Endothelial cell of umbilical vein (primary cell): ENCODE measurements at regions not wholly inside any gene's neighbourhood (a gene's known extent, or its start where the extent isn't known, plus 50 kb on each side); places are given as distances from the start of the nearest gene placed in this dataset.

ENCODE experiments used
- BruUV-seq: library from RNA; stranded (reverse); fragments of 400-500 nt; replicated peaks from 2 replicates; lab custom pipeline; 2021; lab: Mats Ljungman, UMichigan
- CTCF ChIA-PET: fragments of 300-600, 350-600 bp; sonication (Branson Sonifier 250); formaldehyde crosslinking; loops from one replicate; lab custom pipeline; 2021; ENCODE audit warnings: antibody characterized with exemption, inconsistent platforms; lab: Charles Lee
- POLR2A ChIA-PET: fragments of 300-600, 350-600 bp; sonication (Branson Sonifier 250); formaldehyde crosslinking; loops from one replicate; lab custom pipeline; 2021; ENCODE audit warnings: antibody characterized with exemption, inconsistent platforms; lab: Charles Lee
- DNase-seq: peaks from one replicate; pipeline ENCODE4 v3.0.0-alpha.2; 2011; ENCODE audit warnings: low read depth, low spot score
- FAIRE-seq: peaks from 2 replicates; lab custom pipeline; 2011; peaks lifted over from hg19 to GRCh38; lab: Jason Lieb, UNC
- H2AFZ ChIP-seq: 2 replicates; pipeline ENCODE4 v1.6.0; 2012; ENCODE audit warnings: low read depth, low read length, control low read depth, inconsistent platforms
- H3K27ac ChIP-seq: 2 replicates; pipeline ENCODE4 v1.5.1; 2011; ENCODE audit warnings: low read depth, mild to moderate bottlenecking, control low read depth, low read length, moderate library complexity; ENCODE audit not compliant: insufficient read depth
- H3K27me3 ChIP-seq, 2 experiments: 2 replicates each; pipeline versions ENCODE4 v1.6.0 to v1.6.1; 2011; ENCODE audit warnings: low read length in 2 of 2, mixed read lengths in 1 of 2; ENCODE audit not compliant: control insufficient read depth in 2 of 2, insufficient read depth in 2 of 2
- H3K36me3 ChIP-seq, 2 experiments: 2 replicates in 1 of 2; 3 replicates in 1 of 2; pipeline ENCODE4 v1.5.1; 2011; ENCODE audit warnings: low read length in 2 of 2, mild to moderate bottlenecking in 1 of 2, moderate library complexity in 1 of 2; ENCODE audit not compliant: control insufficient read depth in 2 of 2, insufficient read depth in 2 of 2; ENCODE audit errors: extremely low read depth in 1 of 2
- H3K4me1 ChIP-seq: 3 replicates; pipeline ENCODE4 v1.5.1; 2011; ENCODE audit warnings: mild to moderate bottlenecking, low read length; ENCODE audit not compliant: control insufficient read depth, insufficient read depth; ENCODE audit errors: extremely low read depth
- H3K4me2 ChIP-seq: 2 replicates; pipeline ENCODE4 v1.6.1; 2011; ENCODE audit warnings: low read length, control low read depth, mixed read lengths; ENCODE audit not compliant: insufficient read depth
- H3K4me3 ChIP-seq, 3 experiments: fragments of 200-600 bp in 1 of 3; sonication (generic), shearing (Covaris generic) in 1 of 3; replicated peaks in 1 of 3; 2 replicates each; pipeline ENCODE4 v1.5.1; 2011 to 2016; ENCODE audit warnings: control low read depth in 3 of 3, low read length in 3 of 3, mild to moderate bottlenecking in 2 of 3, inconsistent platforms in 1 of 3, low read depth in 1 of 3, moderate library complexity in 1 of 3; ENCODE audit not compliant: insufficient read depth in 1 of 3
- H3K79me2 ChIP-seq: 2 replicates; pipeline ENCODE4 v1.6.0; 2012; ENCODE audit warnings: low read length, inconsistent platforms; ENCODE audit not compliant: control insufficient read depth, insufficient read depth
- H3K9ac ChIP-seq: replicated peaks from 2 replicates; pipeline ENCODE3; 2011; ENCODE audit warnings: low read length, control low read depth; ENCODE audit not compliant: insufficient read depth; ENCODE audit errors: extremely low read depth
- H3K9me1 ChIP-seq: replicated peaks from 3 replicates; pipeline ENCODE4 v1.6.0; 2011; ENCODE audit warnings: mild to moderate bottlenecking, low read length; ENCODE audit not compliant: control insufficient read depth, insufficient read depth; ENCODE audit errors: extremely low read depth
- H3K9me3 ChIP-seq: replicated peaks from 2 replicates; pipeline ENCODE4 v1.5.1; 2012; ENCODE audit warnings: low read length, inconsistent platforms; ENCODE audit not compliant: control insufficient read depth, insufficient read depth
- H4K20me1 ChIP-seq: replicated peaks from 2 replicates; pipeline ENCODE3; 2011; ENCODE audit warnings: mild to moderate bottlenecking, low read length; ENCODE audit not compliant: control insufficient read depth, insufficient read depth; ENCODE audit errors: extremely low read depth
- EZH2 ChIP-seq: IDR thresholded peaks from 2 replicates; pipeline ENCODE4 v1.6.1; 2012; ENCODE audit warnings: borderline replicate concordance, low read depth, mild to moderate bottlenecking, moderate library complexity, low read length, inconsistent platforms; ENCODE audit not compliant: severe bottlenecking
- FOS ChIP-seq: IDR thresholded peaks from 2 replicates; pipeline ENCODE4 v1.6.1; 2011; ENCODE audit warnings: mild to moderate bottlenecking, low read length, moderate library complexity, borderline replicate concordance; ENCODE audit not compliant: insufficient read depth
- GATA2 ChIP-seq: IDR thresholded peaks from 2 replicates; pipeline ENCODE4 v1.7.0; 2011; ENCODE audit warnings: low read depth, mild to moderate bottlenecking, moderate library complexity, mixed read lengths, low read length; ENCODE audit not compliant: insufficient read length, insufficient read depth
- JUN ChIP-seq: IDR thresholded peaks from 2 replicates; pipeline ENCODE4 v1.6.1; 2011; ENCODE audit warnings: borderline replicate concordance, low read depth; ENCODE audit not compliant: insufficient read length, insufficient read depth
- MYC ChIP-seq: IDR thresholded peaks from one replicate; pipeline ENCODE4 v1.6.1; 2011; ENCODE audit warnings: mild to moderate bottlenecking, low read depth, low read length
- POLR2A ChIP-seq: IDR thresholded peaks from 2 replicates; pipeline ENCODE4 v1.6.1; 2012; ENCODE audit warnings: low read depth, mild to moderate bottlenecking, control low read depth, low read length
- POLR2AphosphoS5 ChIP-seq: IDR thresholded peaks from 2 replicates; pipeline ENCODE4 v1.6.1; 2012; ENCODE audit warnings: low read depth, mild to moderate bottlenecking, control low read depth, low read length, moderate library complexity; ENCODE audit not compliant: insufficient read depth
- dilution Hi-C: fragments of 300-500 bp; cut with MboI; formaldehyde crosslinking; loops from one replicate; pipeline ENCODE4 v1.15.0; 2019; ENCODE audit warnings: low sequenced_read_pairs; ENCODE audit not compliant: extremely low pct_ligation_motif_present
- intact Hi-C: fragments of 100-400 bp; cut with micrococcal nuclease; formaldehyde crosslinking; loops from one replicate; pipeline ENCODE4 v1.10.0; 2022
- TF ChIP-seq, protein P1 (sequence below): IDR thresholded peaks from 2 replicates; pipeline ENCODE4 v1.6.1; 2011; ENCODE audit not compliant: insufficient read depth, insufficient read length
- TF ChIP-seq, protein P2 (sequence below), 2 donors: IDR thresholded peaks; 1 replicate in 1 of 2; 2 replicates in 1 of 2; pipeline ENCODE4 v1.5.1; 2011; ENCODE audit warnings: low read length in 2 of 2, mild to moderate bottlenecking in 2 of 2, moderate library complexity in 2 of 2, control low read depth in 1 of 2, inconsistent platforms in 1 of 2, low read depth in 1 of 2; ENCODE audit not compliant: insufficient read depth in 1 of 2; ENCODE audit errors: extremely low read depth in 1 of 2

DNA sequence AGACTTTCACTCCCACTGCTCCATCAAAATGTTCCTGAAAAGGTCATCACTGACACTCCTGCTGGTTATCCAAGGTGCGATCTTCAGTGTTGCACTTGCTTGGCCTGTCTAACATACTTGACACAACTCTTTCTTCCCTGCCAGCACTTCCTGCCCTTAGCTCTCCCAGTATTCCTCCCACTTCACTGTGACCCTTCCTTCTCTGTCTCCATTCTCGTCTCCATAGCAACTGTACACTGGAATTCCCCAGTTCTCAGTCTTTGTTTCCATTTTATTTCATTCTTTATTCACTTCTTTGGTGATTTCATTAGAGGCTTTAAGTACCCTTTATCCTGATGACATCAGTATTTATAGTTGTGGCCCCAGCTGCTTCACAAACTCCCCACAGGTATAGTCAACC is 333.0 kb downstream of the IRS1 start:
- Histone ChIP-seq H3K9me3 (no peaks in the 10 kb centered on the region), H3K4me1 (no peaks in the 10 kb centered on the region), H3K9ac (no peak overlapping the region), H4K20me1 (no peaks in the 10 kb centered on the region), H2AFZ (no peak overlapping the region), H3K27me3 (no peaks in the 10 kb centered on the region), H3K4me2 (no peak overlapping the region), H3K4me3 (no peak overlapping the region), H3K9me1 (no peaks in the 10 kb centered on the region), H3K27ac (no peak overlapping the region), H3K36me3 (no peaks in the 10 kb centered on the region), H3K79me2 (no peaks in the 10 kb centered on the region)
- POLR2A ChIA-PET, result interaction anchor here (0.5 kb wide), 1 partner anchor 178 kb away, joined by 3 read pairs; no protein-coding TSS in a partner anchor
- TF ChIP-seq POLR2AphosphoS5, result no peak
- TF ChIP-seq, protein P1, sequence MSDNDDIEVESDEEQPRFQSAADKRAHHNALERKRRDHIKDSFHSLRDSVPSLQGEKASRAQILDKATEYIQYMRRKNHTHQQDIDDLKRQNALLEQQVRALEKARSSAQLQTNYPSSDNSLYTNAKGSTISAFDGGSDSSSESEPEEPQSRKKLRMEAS, result no peak
- TF ChIP-seq EZH2, result no peak
- no peak for TF ChIP-seq JUN
- no peak for TF ChIP-seq GATA2
- no peak for TF ChIP-seq POLR2A
- TF ChIP-seq FOS, result no peak
- no TSS peak for BruUV-seq
- no peak for FAIRE-seq
- dilution Hi-C loops, result no loop called here
- CTCF ChIA-PET, result no interaction called here
- DNase-seq, result no peak
- intact Hi-C loops, result no loop called here

DNA sequence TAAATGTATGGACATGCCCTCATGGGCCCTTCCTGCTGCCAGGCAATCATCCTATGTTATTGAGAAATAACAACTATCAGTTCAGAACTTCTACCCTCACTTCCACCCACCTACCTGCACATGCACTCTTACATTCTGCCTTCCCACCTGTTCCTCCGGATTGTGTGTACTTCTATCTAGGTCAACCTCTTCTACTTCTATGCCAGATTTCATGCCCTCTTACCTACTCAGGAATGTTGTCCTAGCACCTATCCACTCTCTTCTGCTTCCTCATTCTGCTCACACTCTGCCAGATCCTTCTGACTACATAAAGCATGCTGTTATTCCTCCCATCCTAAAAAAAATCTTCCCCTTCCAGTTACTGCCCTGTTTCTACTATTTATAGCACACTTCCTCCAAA is 333.5 kb downstream of the IRS1 start:
- Histone ChIP-seq H3K9me3 (no peaks in the 10 kb centered on the region), H3K9me1 (no peaks in the 10 kb centered on the region), H3K27me3 (no peaks in the 10 kb centered on the region), H3K36me3 (no peaks in the 10 kb centered on the region), H3K4me3 (no peak overlapping the region), H2AFZ (no peak overlapping the region), H3K9ac (no peak overlapping the region), H3K4me2 (no peak overlapping the region), H3K27ac (no peak overlapping the region), H3K79me2 (no peaks in the 10 kb centered on the region), H4K20me1 (no peaks in the 10 kb centered on the region), H3K4me1 (no peaks in the 10 kb centered on the region)
- FAIRE-seq, result no peak
- no TSS peak for BruUV-seq
- TF ChIP-seq MYC (no peak), POLR2A (no peak), GATA2 (no peak), JUN (no peak), EZH2 (no peak), POLR2AphosphoS5 (no peak), FOS (no peak)
- TF ChIP-seq, protein P1, result no peak
- TF ChIP-seq, protein P2, sequence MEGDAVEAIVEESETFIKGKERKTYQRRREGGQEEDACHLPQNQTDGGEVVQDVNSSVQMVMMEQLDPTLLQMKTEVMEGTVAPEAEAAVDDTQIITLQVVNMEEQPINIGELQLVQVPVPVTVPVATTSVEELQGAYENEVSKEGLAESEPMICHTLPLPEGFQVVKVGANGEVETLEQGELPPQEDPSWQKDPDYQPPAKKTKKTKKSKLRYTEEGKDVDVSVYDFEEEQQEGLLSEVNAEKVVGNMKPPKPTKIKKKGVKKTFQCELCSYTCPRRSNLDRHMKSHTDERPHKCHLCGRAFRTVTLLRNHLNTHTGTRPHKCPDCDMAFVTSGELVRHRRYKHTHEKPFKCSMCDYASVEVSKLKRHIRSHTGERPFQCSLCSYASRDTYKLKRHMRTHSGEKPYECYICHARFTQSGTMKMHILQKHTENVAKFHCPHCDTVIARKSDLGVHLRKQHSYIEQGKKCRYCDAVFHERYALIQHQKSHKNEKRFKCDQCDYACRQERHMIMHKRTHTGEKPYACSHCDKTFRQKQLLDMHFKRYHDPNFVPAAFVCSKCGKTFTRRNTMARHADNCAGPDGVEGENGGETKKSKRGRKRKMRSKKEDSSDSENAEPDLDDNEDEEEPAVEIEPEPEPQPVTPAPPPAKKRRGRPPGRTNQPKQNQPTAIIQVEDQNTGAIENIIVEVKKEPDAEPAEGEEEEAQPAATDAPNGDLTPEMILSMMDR (IDR thresholded peaks at IDR 0.05; ENCODE audit: extremely low read depth in 1 of 2, insufficient read depth in 1 of 2, low read depth in 1 of 2, low read length in 2 of 2), result no peak
- ChIA-PET POLR2A (no interaction called here), CTCF (no interaction called here)
- no peak for DNase-seq
- dilution Hi-C loops, result no loop called here
- intact Hi-C loops, result no loop called here
